PC-9 (cell line): ENCODE measurements at regions not wholly inside any gene's neighbourhood (a gene's known extent, or its start where the extent isn't known, plus 50 kb on each side); places are given as distances from the start of the nearest gene placed in this dataset.

Experiments used
- BruUV-seq: library from RNA; stranded (reverse); fragments of 400-500 nt; replicated peaks from 2 replicates; lab custom pipeline; 2021; lab: Mats Ljungman, UMichigan
- CTCF ChIA-PET: fragments of 300-600 bp; sonication (Branson Sonifier 250); formaldehyde crosslinking; loops from one replicate; lab custom pipeline; 2022; ENCODE audit warnings: antibody characterized with exemption; lab: Charles Lee
- POLR2A ChIA-PET: fragments of 300-600 bp; sonication (Branson Sonifier 250); formaldehyde crosslinking; loops from one replicate; lab custom pipeline; 2022; ENCODE audit warnings: antibody characterized with exemption; ENCODE audit not compliant: unreplicated experiment; lab: Charles Lee
- DNase-seq, 2 experiments: peaks; one replicate each; pipeline versions ENCODE4 v3.0.0 to v3.0.0-alpha.2; 2015 to 2022; ENCODE audit warnings: mixed read lengths in 1 of 2
- H2AFZ ChIP-seq: fragments of 200-600 bp; sonication (generic); 2 replicates; pipeline ENCODE4 v1.8.1; 2017; ENCODE audit warnings: antibody characterized with exemption
- H3F3A ChIP-seq: fragments of 200-600 bp; sonication (generic); 2 replicates; pipeline ENCODE4 v1.8.1; 2017; ENCODE audit warnings: antibody characterized with exemption, mild to moderate bottlenecking, low read depth; ENCODE audit not compliant: insufficient read depth
- H3K27ac ChIP-seq: fragments of 200-600 bp; sonication (generic); 2 replicates; pipeline ENCODE4 v1.6.1; 2016; ENCODE audit warnings: mixed run types
- H3K27me3 ChIP-seq: fragments of 200-600 bp; sonication (generic); 2 replicates; pipeline ENCODE4 v1.6.1; 2016; ENCODE audit warnings: low read depth, mixed run types; ENCODE audit not compliant: insufficient read depth
- H3K36me3 ChIP-seq: fragments of 200-600 bp; sonication (generic); 2 replicates; pipeline ENCODE4 v1.6.1; 2016; ENCODE audit warnings: low read depth, mixed run types
- H3K4me1 ChIP-seq: fragments of 200-600 bp; sonication (generic); replicated peaks from 2 replicates; pipeline ENCODE4 v1.6.1; 2016; ENCODE audit warnings: mixed run types; ENCODE audit not compliant: insufficient read depth
- H3K4me2 ChIP-seq: fragments of 200-600 bp; sonication (generic); 2 replicates; pipeline ENCODE4 v1.6.1; 2017; ENCODE audit warnings: mixed run types
- H3K4me3 ChIP-seq: fragments of 200-600 bp; sonication (generic); 2 replicates; pipeline ENCODE4 v1.6.1; 2016; ENCODE audit warnings: mixed run types
- H3K79me2 ChIP-seq: fragments of 200-600 bp; sonication (generic); 2 replicates; pipeline ENCODE4 v1.6.1; 2017; ENCODE audit warnings: low read depth, mixed run types
- H3K9me2 ChIP-seq: fragments of 200-600 bp; sonication (generic); 2 replicates; pipeline ENCODE4 v1.8.1; 2017; ENCODE audit warnings: mild to moderate bottlenecking; ENCODE audit not compliant: insufficient read depth
- H3K9me3 ChIP-seq: fragments of 200-600 bp; sonication (generic); 2 replicates; pipeline ENCODE4 v1.8.1; 2016; ENCODE audit warnings: low read depth; ENCODE audit not compliant: insufficient read depth
- H4K20me1 ChIP-seq: fragments of 200-600 bp; sonication (generic); 2 replicates; pipeline ENCODE4 v1.8.1; 2017; ENCODE audit not compliant: insufficient read depth
- EZH2 ChIP-seq: fragments of 200-600 bp; sonication (generic); IDR thresholded peaks from 2 replicates; pipeline ENCODE4 v1.8.0; 2017; ENCODE audit warnings: antibody characterized with exemption, low read depth
- intact Hi-C: fragments of 100-400 bp; cut with micrococcal nuclease; formaldehyde crosslinking; loops from one replicate; pipeline ENCODE4 v1.10.0; 2022; ENCODE audit not compliant: unreplicated experiment
- TF ChIP-seq, protein P1 (sequence below): fragments of 200-600 bp; sonication (generic); conservative IDR thresholded peaks from 2 replicates; pipeline ENCODE4 v1.6.1; 2017; ENCODE audit warnings: mixed run types, antibody characterized with exemption, mild to moderate bottlenecking, moderate library complexity

DNA sequence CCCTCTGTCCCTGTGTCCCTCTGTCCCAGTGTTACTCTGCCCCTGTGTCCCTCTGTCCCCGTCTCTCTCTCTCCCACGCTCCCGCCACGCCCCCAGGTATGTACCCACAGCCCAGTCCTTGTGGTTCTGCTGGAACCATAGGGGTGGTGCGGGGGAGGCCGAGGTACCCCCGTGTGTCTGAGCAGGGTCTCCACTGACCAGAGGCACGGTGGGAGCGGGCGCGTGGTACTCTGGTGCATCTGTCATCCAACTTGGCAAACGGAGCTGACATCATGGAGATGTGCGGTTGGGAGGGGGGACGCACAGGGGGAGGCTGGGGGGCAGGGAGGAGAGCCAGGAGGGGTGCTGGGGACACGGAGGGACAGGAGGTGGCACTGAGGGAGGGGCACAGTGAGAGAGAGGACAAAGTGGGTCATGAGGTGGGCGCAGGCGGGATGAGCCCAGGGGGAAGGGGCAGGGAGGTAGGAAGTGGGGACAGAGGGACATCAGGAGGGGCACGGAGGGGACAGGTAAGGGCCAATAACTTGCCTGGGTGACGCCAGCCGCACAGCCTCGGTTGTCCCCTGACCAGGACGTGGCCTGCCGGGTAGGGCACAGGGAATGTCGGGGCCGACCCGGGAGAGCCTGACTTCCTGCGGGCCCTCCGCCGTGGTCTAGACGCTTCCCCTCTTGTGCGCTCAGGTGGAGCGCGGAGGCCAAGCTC, 163.6 kb upstream of the PDE10A start:
- H3K4me1 ChIP-seq: no peaks in the 10 kb centered on the region
- no peaks in the 10 kb centered on the region for H3K79me2 ChIP-seq
- ChIA-PET CTCF (no interaction called here), POLR2A (interaction anchor here (0.5 kb wide), 1 partner anchor 31 kb away, joined by 14 read pairs; no protein-coding TSS in a partner anchor)
- H3K27ac ChIP-seq: no peak overlapping the region
- no peak overlapping the region for H2AFZ ChIP-seq
- H3K27me3 ChIP-seq: peaks cover 73% of the 10 kb centered on the region
- intact Hi-C loops: no loop called here
- no peak overlapping the region for H3K4me3 ChIP-seq
- BruUV-seq: no TSS peak
- H4K20me1 ChIP-seq: no peaks in the 10 kb centered on the region
- TF ChIP-seq, protein P1, sequence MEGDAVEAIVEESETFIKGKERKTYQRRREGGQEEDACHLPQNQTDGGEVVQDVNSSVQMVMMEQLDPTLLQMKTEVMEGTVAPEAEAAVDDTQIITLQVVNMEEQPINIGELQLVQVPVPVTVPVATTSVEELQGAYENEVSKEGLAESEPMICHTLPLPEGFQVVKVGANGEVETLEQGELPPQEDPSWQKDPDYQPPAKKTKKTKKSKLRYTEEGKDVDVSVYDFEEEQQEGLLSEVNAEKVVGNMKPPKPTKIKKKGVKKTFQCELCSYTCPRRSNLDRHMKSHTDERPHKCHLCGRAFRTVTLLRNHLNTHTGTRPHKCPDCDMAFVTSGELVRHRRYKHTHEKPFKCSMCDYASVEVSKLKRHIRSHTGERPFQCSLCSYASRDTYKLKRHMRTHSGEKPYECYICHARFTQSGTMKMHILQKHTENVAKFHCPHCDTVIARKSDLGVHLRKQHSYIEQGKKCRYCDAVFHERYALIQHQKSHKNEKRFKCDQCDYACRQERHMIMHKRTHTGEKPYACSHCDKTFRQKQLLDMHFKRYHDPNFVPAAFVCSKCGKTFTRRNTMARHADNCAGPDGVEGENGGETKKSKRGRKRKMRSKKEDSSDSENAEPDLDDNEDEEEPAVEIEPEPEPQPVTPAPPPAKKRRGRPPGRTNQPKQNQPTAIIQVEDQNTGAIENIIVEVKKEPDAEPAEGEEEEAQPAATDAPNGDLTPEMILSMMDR: no peak
- no peak for TF ChIP-seq EZH2
- no peaks in the 10 kb centered on the region for H3K36me3 ChIP-seq
- H3K9me2 ChIP-seq: no peaks in the 10 kb centered on the region
- no peaks in the 10 kb centered on the region for H3F3A ChIP-seq
- DNase-seq: no peak
- no peak overlapping the region for H3K4me2 ChIP-seq
- H3K9me3 ChIP-seq: no peaks in the 10 kb centered on the region

DNA sequence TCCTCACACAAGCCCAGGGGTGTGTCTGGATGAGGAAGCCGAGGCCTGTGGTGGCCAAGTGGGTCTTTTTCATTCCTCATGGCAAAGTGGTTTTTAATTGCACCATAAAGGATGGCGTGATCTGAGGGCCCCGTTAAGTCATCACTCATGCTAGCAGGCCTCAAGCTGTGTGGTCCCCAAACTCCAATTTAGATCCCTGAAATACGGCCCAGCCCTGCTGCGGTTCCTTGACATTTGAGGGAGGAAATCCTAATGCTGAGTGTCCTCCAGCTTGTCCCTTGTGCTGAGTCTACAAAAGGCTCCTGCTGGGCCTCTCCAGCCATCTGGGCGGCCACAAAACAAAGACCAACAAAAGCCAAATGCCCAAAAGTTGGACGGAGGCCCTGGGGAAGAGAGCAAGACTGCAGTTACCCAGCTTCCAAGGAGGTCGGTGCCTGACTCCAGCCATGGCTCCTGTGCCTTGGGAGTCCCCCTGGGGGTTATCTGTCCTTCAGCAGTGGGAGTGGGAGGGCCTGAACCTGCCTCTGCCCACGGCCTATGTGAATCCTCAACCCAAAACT, 162.3 kb upstream of the PDE10A start:
- ChIA-PET POLR2A (no interaction called here), CTCF (no interaction called here)
- intact Hi-C loops: no loop called here
- Histone ChIP-seq H3K36me3 (no peaks in the 10 kb centered on the region), H4K20me1 (no peaks in the 10 kb centered on the region), H3K27me3 (peaks cover 73% of the 10 kb centered on the region), H2AFZ (no peak overlapping the region), H3K79me2 (no peaks in the 10 kb centered on the region), H3F3A (no peaks in the 10 kb centered on the region), H3K27ac (no peak overlapping the region), H3K4me1 (no peaks in the 10 kb centered on the region), H3K9me2 (no peaks in the 10 kb centered on the region), H3K9me3 (no peaks in the 10 kb centered on the region), H3K4me2 (no peak overlapping the region), H3K4me3 (no peak overlapping the region)
- BruUV-seq: no TSS peak
- TF ChIP-seq EZH2: no peak
- TF ChIP-seq, protein P1: no peak
- DNase-seq: no peak

DNA sequence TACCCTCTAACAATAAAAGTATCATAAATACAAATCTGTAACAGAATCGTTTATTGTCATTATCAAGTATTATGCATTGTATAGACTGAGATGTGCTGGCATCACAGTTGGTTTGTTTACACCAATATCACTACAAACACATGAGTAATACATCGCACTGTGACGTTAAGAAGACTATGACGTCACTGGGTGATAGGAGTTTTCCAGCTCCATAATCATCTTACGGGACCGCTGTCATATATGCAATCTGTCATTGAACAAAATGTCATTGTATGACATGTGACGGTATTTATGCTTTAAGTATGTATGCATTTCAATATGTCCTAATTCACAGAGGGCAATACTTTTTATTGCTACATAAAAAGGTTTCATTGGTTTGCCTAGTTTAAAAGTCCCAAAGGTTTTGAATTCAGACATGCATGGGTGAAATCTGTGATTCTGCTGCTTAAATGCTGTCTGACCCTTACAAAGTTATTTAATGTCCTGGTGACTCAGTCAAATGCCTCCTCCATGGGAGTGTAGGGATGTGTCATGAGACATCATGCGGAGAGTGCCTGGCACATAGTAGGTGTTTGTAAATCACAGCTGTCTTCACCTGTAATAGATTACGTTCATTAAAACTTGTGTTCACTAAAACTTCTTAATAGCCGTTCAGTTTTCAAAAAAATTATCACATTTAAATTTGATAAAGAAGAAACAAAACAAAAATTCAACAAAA, 160.7 kb upstream of the PDE10A start:
- TF ChIP-seq, protein P1: no peak
- TF ChIP-seq EZH2: no peak
- BruUV-seq: no TSS peak
- no peak overlapping the region for H3K27ac ChIP-seq
- peaks cover 72% of the 10 kb centered on the region for H3K27me3 ChIP-seq
- no peaks in the 10 kb centered on the region for H3K9me2 ChIP-seq
- H3K4me2 ChIP-seq: no peak overlapping the region
- no peaks in the 10 kb centered on the region for H3K36me3 ChIP-seq
- no peak overlapping the region for H3K4me3 ChIP-seq
- no peaks in the 10 kb centered on the region for H3K79me2 ChIP-seq
- H3F3A ChIP-seq: no peaks in the 10 kb centered on the region
- ChIA-PET CTCF (no interaction called here), POLR2A (no interaction called here)
- no peak overlapping the region for H2AFZ ChIP-seq
- DNase-seq: no peak
- no peaks in the 10 kb centered on the region for H3K4me1 ChIP-seq
- intact Hi-C loops: no loop called here
- no peaks in the 10 kb centered on the region for H3K9me3 ChIP-seq
- H4K20me1 ChIP-seq: no peaks in the 10 kb centered on the region
